GM19025 (cell line): ENCODE measurements at regions not wholly inside any gene's neighbourhood (a gene's known extent, or its start where the extent isn't known, plus 50 kb on each side); places are given as distances from the start of the nearest gene placed in this dataset.

Experiments
- ATAC-seq: cut with Tn5 transposase; IDR thresholded peaks from one replicate; pipeline ENCODE4 v1.9.1; 2021; ENCODE audit warnings: mild to moderate bottlenecking, low read depth, moderate library complexity; ENCODE audit not compliant: unreplicated experiment

DNA sequence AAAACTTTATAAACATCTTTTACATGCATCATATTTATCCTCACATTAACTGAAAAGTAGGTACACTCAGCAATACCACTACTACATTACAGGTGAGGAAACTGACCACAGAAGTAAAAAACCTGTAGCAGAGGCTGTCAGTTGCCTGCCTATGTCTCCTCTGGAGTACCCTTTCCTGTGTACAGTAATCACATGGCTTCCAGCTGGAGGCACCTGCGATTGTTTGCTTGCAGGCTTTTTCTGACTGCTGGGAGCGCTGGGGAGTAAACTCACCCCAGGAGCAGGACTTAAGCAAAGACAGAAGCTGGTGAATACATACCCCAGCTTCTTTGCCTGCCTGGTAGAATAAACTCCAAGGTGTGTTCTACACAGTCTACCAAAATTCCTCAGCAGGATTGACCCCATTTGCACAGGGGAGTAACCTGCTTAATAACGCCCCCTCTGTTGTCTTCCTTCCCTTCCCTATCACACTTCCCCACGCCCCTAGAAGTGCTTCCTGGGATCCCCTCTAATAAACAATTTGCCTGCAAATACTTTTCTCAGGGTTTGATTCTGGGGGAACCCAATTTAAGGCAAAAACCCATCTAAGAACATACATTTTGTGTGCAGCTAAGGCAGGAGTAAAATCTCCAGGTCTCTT is 138.9 kb downstream of the PTH2R start:
- ATAC-seq = no peak

DNA sequence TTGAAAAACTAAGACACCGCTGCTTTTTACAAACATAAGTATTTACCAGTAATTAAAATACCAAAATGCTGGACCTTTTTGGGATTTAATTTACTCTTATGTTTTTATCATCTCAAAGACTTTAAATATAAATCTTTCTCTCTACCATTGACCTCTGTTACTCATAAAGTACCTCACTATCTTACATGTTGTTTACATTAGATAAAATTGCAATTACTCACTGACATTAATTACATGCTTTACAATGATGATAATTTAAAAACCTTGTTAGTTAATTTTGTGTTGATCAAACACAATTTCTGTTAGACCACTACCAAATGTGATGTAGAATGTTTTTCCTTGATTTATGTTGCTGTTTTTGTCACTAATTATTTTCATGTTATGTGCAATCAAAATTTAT is 139.5 kb downstream of the PTH2R start:
- no peak for ATAC-seq

DNA sequence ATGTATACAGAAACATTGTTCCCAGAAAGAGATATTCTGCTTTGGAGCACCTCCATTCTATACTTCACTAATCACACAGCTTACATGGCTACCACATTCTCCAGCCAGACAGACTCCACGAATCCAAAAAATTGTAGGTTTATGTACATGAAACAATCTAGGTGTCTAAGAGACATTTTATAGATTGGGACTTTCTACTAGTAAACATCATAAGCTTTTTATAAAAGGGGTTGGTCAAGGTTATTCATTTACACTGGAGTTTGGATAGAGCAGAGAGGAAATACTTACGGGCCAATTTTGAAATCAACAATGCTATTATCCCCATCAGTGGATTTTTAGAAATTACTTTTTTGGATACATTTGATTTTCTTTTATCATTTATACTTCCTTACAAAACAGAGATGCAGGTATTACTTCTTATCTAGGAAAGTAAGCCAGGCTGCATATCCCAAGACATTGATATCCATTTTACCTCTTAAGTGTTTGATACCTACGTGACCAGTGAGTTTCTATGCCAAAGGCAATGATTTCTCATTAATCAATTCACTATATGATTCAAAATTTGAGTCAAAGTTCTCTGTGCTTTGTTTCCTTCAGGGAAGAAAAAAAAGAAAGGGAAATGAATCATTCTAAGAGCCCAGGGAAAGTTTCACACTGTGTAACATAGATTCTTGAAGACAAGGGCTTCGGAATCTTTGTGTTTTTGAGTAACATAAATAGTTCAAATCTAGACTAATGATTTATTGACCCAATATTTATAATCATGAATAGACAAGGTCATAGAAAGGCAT is 140.5 kb downstream of the PTH2R start:
- no peak for ATAC-seq

DNA sequence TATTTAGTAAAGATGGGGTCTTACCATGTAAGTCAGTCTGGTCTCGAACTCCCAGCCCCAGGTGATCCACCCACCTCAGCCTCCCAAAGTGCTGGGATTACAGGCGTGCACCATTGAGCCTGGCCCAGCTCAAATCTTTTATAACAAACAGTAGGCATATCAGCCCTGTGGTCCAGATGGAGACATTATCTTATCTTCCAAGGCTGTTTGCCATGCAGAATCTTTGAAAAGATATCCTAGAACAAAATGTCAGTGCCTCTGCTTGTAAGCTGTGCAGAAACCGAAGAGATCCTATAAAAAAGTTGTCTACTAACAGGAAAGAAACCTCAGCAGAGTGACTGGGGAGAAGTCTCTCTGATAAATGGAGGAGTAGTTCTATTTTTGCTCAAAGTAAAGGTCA is 142.1 kb downstream of the PTH2R start:
- no peak for ATAC-seq

GRCh38 chr2:208549546-208550158 is 143.1 kb downstream of the PTH2R start:
- ATAC-seq = no peak

GRCh38 chr2:208552943-208553342 is 146.4 kb downstream of the PTH2R start:
- no peak for ATAC-seq

GRCh38 chr2:208556983-208557484 is 150.4 kb downstream of the PTH2R start:
- no peak for ATAC-seq

- no peak for ATAC-seq
Measured at GRCh38 chr2:208565690-208566416, 159.3 kb downstream of the PTH2R start.

- ATAC-seq = no peak
Measured at GRCh38 chr2:208568203-208568602, 161.6 kb downstream of the PTH2R start.

DNA sequence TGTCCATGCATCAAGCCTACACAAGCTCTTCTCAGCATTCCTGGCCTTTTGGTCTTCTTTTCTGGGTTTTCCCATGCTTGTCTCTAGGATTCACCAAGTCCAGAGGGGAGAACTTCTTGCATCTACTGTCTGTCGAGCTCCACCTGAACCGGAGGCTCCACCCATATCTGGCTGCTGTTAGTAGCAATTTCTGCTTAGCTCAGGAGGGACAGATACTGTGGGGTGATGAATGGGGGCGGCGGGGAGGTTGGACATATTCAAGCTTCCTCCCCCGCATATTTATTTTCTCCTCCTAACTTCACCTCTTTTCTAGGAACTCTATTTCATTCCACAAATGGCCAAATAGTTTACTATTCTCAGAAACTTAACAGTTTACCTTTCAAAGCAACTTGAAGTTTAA is 163.5 kb downstream of the PTH2R start:
- ATAC-seq = no peak

- no peak for ATAC-seq
Measured at GRCh38 chr2:208570851-208571763, 164.5 kb downstream of the PTH2R start.

- ATAC-seq = no peak
Measured at GRCh38 chr2:208571764-208572131, 165.2 kb downstream of the PTH2R start.

GRCh38 chr2:208573569-208573968 is 167.0 kb downstream of the PTH2R start:
- no peak for ATAC-seq

- no peak for ATAC-seq
Measured at GRCh38 chr2:208579678-208580077, 173.1 kb downstream of the PTH2R start.

GRCh38 chr2:208584378-208584985 is 177.9 kb downstream of the PTH2R start:
- no peak for ATAC-seq

DNA sequence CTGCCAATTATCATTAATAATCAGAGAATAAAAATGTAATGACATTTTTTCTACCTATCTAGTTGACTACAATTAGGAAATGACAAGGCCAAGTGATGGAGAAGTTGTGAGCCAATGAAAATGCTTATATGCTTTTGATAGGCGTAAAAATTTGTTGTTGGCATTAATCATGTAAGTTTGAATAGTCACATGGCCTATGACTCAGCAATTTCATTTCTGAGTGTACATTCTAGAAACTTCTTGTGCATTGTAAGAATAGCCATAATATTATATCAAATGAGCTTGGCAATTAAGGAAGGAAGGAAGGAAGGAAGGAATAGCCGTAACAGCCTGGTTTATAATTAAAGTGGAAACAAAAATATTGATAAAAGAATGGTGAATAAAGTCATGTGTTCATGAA is 179.9 kb downstream of the PTH2R start:
- ATAC-seq = no peak

DNA sequence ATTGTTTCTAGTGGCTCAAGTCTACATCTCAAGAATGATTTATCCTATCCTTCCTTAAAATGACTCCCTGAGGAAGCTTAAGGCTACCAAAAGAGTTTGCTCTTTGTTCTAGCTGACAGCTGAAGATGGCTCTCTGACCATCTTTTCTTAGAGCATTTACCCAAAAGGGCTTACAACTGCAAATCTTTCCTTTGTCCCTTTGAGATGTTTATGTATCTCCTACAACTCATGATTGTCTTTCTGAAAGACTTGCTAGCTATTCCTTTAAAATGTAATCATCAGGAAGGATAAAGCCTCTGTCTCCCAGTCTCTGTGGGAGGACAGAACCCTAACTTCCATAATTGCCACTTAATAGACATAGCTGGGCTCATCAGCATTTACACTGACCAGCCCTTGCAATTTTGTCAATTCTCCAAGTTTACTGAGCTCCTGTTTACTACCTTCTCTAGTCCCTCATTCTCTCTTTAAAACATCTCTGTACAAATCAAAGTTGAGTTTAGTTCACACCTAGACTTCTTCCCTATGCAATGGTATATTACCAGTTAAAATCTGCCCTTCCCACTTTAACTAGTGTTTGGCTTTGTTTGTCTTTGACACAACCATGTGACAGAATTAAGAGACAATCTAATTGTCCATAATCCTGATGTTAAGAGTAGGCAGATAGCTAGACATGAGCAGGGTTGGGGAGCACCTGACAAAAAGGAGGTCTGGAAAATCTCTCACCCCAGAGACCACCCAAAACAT is 188.2 kb downstream of the PTH2R start:
- ATAC-seq = no peak

- no peak for ATAC-seq
Measured at GRCh38 chr2:208595386-208596275, 189.0 kb downstream of the PTH2R start.
